A549 (cell line): ENCODE measurements at regions not wholly inside any gene's neighbourhood (a gene's known extent, or its start where the extent isn't known, plus 50 kb on each side); places are given as distances from the start of the nearest gene placed in this dataset.

ENCODE experiments used
- ATAC-seq, 2 experiments: fragments of 200-7000 bp in 1 of 2; fragments of >200 bp in 1 of 2; cut with Nextera tagmentation in 1 of 2; cut with Tn5 transposase in 1 of 2; 3 replicates each; pipeline versions ENCODE4 v1.8.0 to v1.9.1; 2018 to 2020; ENCODE audit warnings: mild to moderate bottlenecking in 1 of 2, moderate library complexity in 1 of 2
- CTCF ChIA-PET: fragments of 300-600 bp; sonication (Branson Sonifier 250); formaldehyde crosslinking; extraction: SDS; loops from one replicate; lab custom pipeline; 2021; ENCODE audit warnings: antibody characterized with exemption, inconsistent platforms; lab: Yijun Ruan, JAX
- POLR2A ChIA-PET: fragments of 350-600 bp; formaldehyde crosslinking; extraction: SDS; loops from one replicate; lab custom pipeline; 2021; ENCODE audit warnings: antibody characterized with exemption, inconsistent platforms; lab: Yijun Ruan, JAX
- DNase-seq, 2 experiments: peaks; one replicate each; pipeline versions ENCODE4 v3.0.0 to v3.0.0-alpha.2; 2011 to 2016; ENCODE audit warnings: low read depth in 1 of 2, low spot score in 1 of 2
- FAIRE-seq: peaks from 2 replicates; lab custom pipeline; 2011; peaks lifted over from hg19 to GRCh38; lab: Jason Lieb, UNC
- H3K27ac ChIP-seq, 2 experiments: fragments of >200 bp; sonication (Bioruptor Twin); formaldehyde crosslinking; 3 replicates each; pipeline ENCODE4 v1.5.1; 2016 to 2017
- H3K4me1 ChIP-seq: fragments of >200 bp; sonication (Bioruptor Twin); formaldehyde crosslinking; 3 replicates; pipeline ENCODE4 v1.6.1; 2016
- H3K4me2 ChIP-seq: fragments of >200 bp; sonication (Bioruptor Twin); formaldehyde crosslinking; 3 replicates; pipeline ENCODE4 v1.6.1; 2016
- H3K4me3 ChIP-seq: fragments of >200 bp; sonication (Bioruptor Twin); formaldehyde crosslinking; 3 replicates; pipeline ENCODE4 v1.5.1; 2016
- H3K9me3 ChIP-seq: fragments of >200 bp; sonication (Bioruptor Twin); formaldehyde crosslinking; 3 replicates; pipeline ENCODE4 v1.6.1; 2016
- CBX8 ChIP-seq: fragments of 200-600 bp; sonication (generic); IDR thresholded peaks from 2 replicates; pipeline ENCODE4 v1.6.1; 2016
- CHD2 ChIP-seq: fragments of 150-350 bp; IDR thresholded peaks from 2 replicates; pipeline ENCODE4 v1.6.1; 2014; ENCODE audit warnings: low read length; ENCODE audit not compliant: partially characterized antibody
- CHD4 ChIP-seq: fragments of 200-600 bp; sonication (generic); IDR thresholded peaks from 2 replicates; pipeline ENCODE4 v1.6.1; 2016; ENCODE audit warnings: antibody characterized with exemption, mild to moderate bottlenecking, borderline replicate concordance
- EHMT2 ChIP-seq: fragments of 200-600 bp; sonication (generic); IDR thresholded peaks from 2 replicates; pipeline ENCODE4 v1.6.1; 2016; ENCODE audit warnings: antibody characterized with exemption, low read depth, mild to moderate bottlenecking, moderate library complexity
- FOSB ChIP-seq: fragments of 250-450 bp; sonication (Bioruptor Pico); IDR thresholded peaks from 2 replicates; pipeline ENCODE4 v1.5.0; 2020; ENCODE audit warnings: mild to moderate bottlenecking, moderate library complexity
- FOSL2 ChIP-seq, 2 experiments: fragments of 450-650 bp in 1 of 2; fragments of >200 bp in 1 of 2; sonication (Bioruptor Twin) in 1 of 2; formaldehyde crosslinking; IDR thresholded peaks; 2 replicates each; pipeline versions ENCODE4 v1.5.0 to v1.6.1; 2016 to 2020; ENCODE audit warnings: mild to moderate bottlenecking in 1 of 2, moderate library complexity in 1 of 2
- FOXS1 ChIP-seq: fragments of 250-450 bp; sonication (Bioruptor Pico); IDR thresholded peaks from 2 replicates; pipeline ENCODE4 v1.5.0; 2020; ENCODE audit warnings: mild to moderate bottlenecking, moderate library complexity
- HDAC2 ChIP-seq: fragments of 200-600 bp; sonication (generic); IDR thresholded peaks from 2 replicates; pipeline ENCODE4 v1.6.1; 2016
- HEYL ChIP-seq: fragments of 250-450 bp; sonication (Bioruptor Pico); IDR thresholded peaks from 2 replicates; pipeline ENCODE4 v1.8.0; 2021; ENCODE audit warnings: mild to moderate bottlenecking, moderate library complexity
- HOXB13 ChIP-seq: fragments of 250-450 bp; sonication (Bioruptor Pico); IDR thresholded peaks from 2 replicates; pipeline ENCODE4 v1.5.0; 2020; ENCODE audit warnings: low read depth, mild to moderate bottlenecking, moderate library complexity
- HOXB5 ChIP-seq: fragments of 250-450 bp; sonication (Bioruptor Pico); IDR thresholded peaks from 2 replicates; pipeline ENCODE4 v1.5.0; 2020; ENCODE audit warnings: mild to moderate bottlenecking, moderate library complexity
- KDM5A ChIP-seq: fragments of 200-600 bp; sonication (generic); IDR thresholded peaks from 2 replicates; pipeline ENCODE4 v1.6.1; 2016; ENCODE audit warnings: antibody characterized with exemption, mild to moderate bottlenecking
- MAFK ChIP-seq: fragments of 450-650 bp; IDR thresholded peaks from 2 replicates; pipeline ENCODE4 v1.6.1; 2014; ENCODE audit not compliant: partially characterized antibody
- MAZ ChIP-seq: fragments of 150-350 bp; IDR thresholded peaks from 2 replicates; pipeline ENCODE4 v1.6.1; 2014; ENCODE audit warnings: antibody characterized with exemption, low read depth, low read length, borderline replicate concordance
- NFE2L2 ChIP-seq: fragments of 150-350 bp; conservative IDR thresholded peaks from 2 replicates; pipeline ENCODE4 v1.6.1; 2014; ENCODE audit warnings: low read length
- NPAS2 ChIP-seq: fragments of 250-450 bp; sonication (Bioruptor Pico); IDR thresholded peaks from 2 replicates; pipeline ENCODE4 v1.8.0; 2022; ENCODE audit warnings: mild to moderate bottlenecking, moderate library complexity, borderline replicate concordance
- POLR2A ChIP-seq: IDR thresholded peaks from 2 replicates; pipeline ENCODE4 v1.6.1; 2012; ENCODE audit warnings: mild to moderate bottlenecking, low read length
- RAD21 ChIP-seq, 2 experiments: fragments of >200 bp in 1 of 2; sonication (Bioruptor Twin) in 1 of 2; formaldehyde crosslinking in 1 of 2; IDR thresholded peaks in 1 of 2; conservative IDR thresholded peaks in 1 of 2; 2 replicates in 1 of 2; 3 replicates in 1 of 2; pipeline ENCODE4 v1.6.1; 2012 to 2018; ENCODE audit warnings: inconsistent platforms in 1 of 2
- RARB ChIP-seq: fragments of 250-450 bp; sonication (Bioruptor Pico); IDR thresholded peaks from 2 replicates; pipeline ENCODE4 v1.8.0; 2021; ENCODE audit warnings: mild to moderate bottlenecking, moderate library complexity
- RFX5 ChIP-seq: fragments of 450-650 bp; IDR thresholded peaks from 2 replicates; pipeline ENCODE4 v1.7.1; 2014; ENCODE audit warnings: antibody characterized with exemption, mild to moderate bottlenecking, moderate library complexity
- TFCP2L1 ChIP-seq: fragments of 250-450 bp; sonication (Bioruptor Pico); IDR thresholded peaks from 2 replicates; pipeline ENCODE4 v1.5.0; 2021; ENCODE audit warnings: mild to moderate bottlenecking
- TP53 ChIP-seq: fragments of 250-450 bp; sonication (Bioruptor Pico); IDR thresholded peaks from 2 replicates; pipeline ENCODE4 v1.5.0; 2021; ENCODE audit warnings: mild to moderate bottlenecking, moderate library complexity
- ZC3H11A ChIP-seq: fragments of 450-650 bp; IDR thresholded peaks from 2 replicates; pipeline ENCODE4 v1.6.1; 2014; ENCODE audit warnings: antibody characterized with exemption, mild to moderate bottlenecking
- ZNF302 ChIP-seq: fragments of 250-450 bp; sonication (Bioruptor Pico); IDR thresholded peaks from 2 replicates; pipeline ENCODE4 v1.9.0; 2021; ENCODE audit warnings: inconsistent platforms, mild to moderate bottlenecking, moderate library complexity
- ZSCAN20 ChIP-seq: fragments of 250-450 bp; sonication (Bioruptor Pico); IDR thresholded peaks from 2 replicates; pipeline ENCODE4 v1.8.0; 2022; ENCODE audit warnings: mild to moderate bottlenecking, moderate library complexity
- WGBS: methylation state at CpG from one replicate; pipeline ENCODE4 v1.1.6; 2017; ENCODE audit errors: missing lambda C conversion rate; 5-methylcytosine and 5-hydroxymethylcytosine counted together
- TF ChIP-seq, protein P1 (sequence below): fragments of >200 bp; sonication (Bioruptor Twin); formaldehyde crosslinking; IDR thresholded peaks from 3 replicates; pipeline ENCODE4 v1.5.1; 2016
- TF ChIP-seq, protein P2 (sequence below): fragments of 250-450 bp; sonication (Bioruptor Pico); IDR thresholded peaks from 2 replicates; pipeline ENCODE4 v1.5.0; 2020; ENCODE audit warnings: low read depth, mild to moderate bottlenecking, moderate library complexity
- TF ChIP-seq, protein P3 (sequence below): IDR thresholded peaks from 2 replicates; pipeline ENCODE4 v1.6.1; 2012; ENCODE audit warnings: low read depth, borderline replicate concordance
- TF ChIP-seq, protein P4 (sequence below): fragments of 150-350 bp; IDR thresholded peaks from 2 replicates; pipeline ENCODE4 v1.6.1; 2014; ENCODE audit warnings: low read depth, mild to moderate bottlenecking, low read length
- TF ChIP-seq, protein P5 (sequence below): fragments of 250-450 bp; sonication (Bioruptor Pico); IDR thresholded peaks from 2 replicates; pipeline ENCODE4 v1.5.0; 2021; ENCODE audit warnings: mild to moderate bottlenecking, moderate library complexity, borderline replicate concordance
- TF ChIP-seq, protein P6 (sequence below): fragments of >200 bp; sonication (Bioruptor Twin); formaldehyde crosslinking; IDR thresholded peaks from 3 replicates; pipeline ENCODE4 v1.6.1; 2016

DNA sequence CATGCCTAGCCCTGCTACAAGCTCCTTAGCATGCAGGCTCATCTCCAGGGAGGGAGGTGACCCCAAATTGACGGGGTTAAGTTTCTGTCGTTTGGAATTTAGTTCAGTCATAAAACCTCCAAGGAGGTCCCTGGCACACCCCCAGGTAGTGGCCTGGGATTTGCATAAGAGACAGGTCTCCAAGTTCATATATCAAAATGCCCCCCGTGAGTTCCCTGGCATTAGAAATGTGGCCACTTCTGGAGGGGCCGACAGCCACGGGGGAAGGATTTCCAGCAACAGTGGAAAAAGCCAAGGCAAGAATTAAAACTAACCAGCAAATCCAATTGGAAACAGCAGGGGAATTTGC, 228.8 kb downstream of the BCL11B start:
- 47% methylated on average over 5 of the region's 5 CpGs for WGBS
- ChIA-PET POLR2A (no interaction called here), CTCF (interaction anchor here (0.5 kb wide), 1 partner anchor 31 kb away, joined by 4 read pairs; no protein-coding TSS in a partner anchor)
- no peaks in the 10 kb centered on the region for H3K4me1 ChIP-seq
- H3K9me3 ChIP-seq: 0 out of 3 replicates have a peak, but pooled peaks cover 3% of the 10 kb centered on the region
- H3K27ac ChIP-seq: no peak overlapping the region
- no peak for FAIRE-seq
- ATAC-seq: no peak
- DNase-seq: no peak
- no peak overlapping the region for H3K4me2 ChIP-seq
- H3K4me3 ChIP-seq: no peak overlapping the region
- TF ChIP-seq, protein P1, sequence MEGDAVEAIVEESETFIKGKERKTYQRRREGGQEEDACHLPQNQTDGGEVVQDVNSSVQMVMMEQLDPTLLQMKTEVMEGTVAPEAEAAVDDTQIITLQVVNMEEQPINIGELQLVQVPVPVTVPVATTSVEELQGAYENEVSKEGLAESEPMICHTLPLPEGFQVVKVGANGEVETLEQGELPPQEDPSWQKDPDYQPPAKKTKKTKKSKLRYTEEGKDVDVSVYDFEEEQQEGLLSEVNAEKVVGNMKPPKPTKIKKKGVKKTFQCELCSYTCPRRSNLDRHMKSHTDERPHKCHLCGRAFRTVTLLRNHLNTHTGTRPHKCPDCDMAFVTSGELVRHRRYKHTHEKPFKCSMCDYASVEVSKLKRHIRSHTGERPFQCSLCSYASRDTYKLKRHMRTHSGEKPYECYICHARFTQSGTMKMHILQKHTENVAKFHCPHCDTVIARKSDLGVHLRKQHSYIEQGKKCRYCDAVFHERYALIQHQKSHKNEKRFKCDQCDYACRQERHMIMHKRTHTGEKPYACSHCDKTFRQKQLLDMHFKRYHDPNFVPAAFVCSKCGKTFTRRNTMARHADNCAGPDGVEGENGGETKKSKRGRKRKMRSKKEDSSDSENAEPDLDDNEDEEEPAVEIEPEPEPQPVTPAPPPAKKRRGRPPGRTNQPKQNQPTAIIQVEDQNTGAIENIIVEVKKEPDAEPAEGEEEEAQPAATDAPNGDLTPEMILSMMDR: no peak
- TF ChIP-seq ZNF302 (CRISPR knock-in tag) (no peak), RFX5 (no peak), FOXS1 (no peak), RARB (CRISPR knock-in tag) (no peak), KDM5A (no peak), ZC3H11A (no peak), ZSCAN20 (CRISPR knock-in tag) (no peak), NFE2L2 (no peak), CHD4 (no peak), MAFK (no peak), HEYL (CRISPR knock-in tag) (no peak), FOSL2 (IDR thresholded peaks at IDR 0.05) (no peak), FOSL2 (CRISPR knock-in tag; IDR thresholded peaks at IDR 0.05) (no peak), FOSB (CRISPR knock-in tag) (no peak), TFCP2L1 (no peak)
- TF ChIP-seq, protein P2, sequence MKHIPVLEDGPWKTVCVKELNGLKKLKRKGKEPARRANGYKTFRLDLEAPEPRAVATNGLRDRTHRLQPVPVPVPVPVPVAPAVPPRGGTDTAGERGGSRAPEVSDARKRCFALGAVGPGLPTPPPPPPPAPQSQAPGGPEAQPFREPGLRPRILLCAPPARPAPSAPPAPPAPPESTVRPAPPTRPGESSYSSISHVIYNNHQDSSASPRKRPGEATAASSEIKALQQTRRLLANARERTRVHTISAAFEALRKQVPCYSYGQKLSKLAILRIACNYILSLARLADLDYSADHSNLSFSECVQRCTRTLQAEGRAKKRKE (CRISPR knock-in tag): no peak
- TF ChIP-seq, protein P3, sequence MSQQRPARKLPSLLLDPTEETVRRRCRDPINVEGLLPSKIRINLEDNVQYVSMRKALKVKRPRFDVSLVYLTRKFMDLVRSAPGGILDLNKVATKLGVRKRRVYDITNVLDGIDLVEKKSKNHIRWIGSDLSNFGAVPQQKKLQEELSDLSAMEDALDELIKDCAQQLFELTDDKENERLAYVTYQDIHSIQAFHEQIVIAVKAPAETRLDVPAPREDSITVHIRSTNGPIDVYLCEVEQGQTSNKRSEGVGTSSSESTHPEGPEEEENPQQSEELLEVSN: no peak
- TF ChIP-seq, protein P4, sequence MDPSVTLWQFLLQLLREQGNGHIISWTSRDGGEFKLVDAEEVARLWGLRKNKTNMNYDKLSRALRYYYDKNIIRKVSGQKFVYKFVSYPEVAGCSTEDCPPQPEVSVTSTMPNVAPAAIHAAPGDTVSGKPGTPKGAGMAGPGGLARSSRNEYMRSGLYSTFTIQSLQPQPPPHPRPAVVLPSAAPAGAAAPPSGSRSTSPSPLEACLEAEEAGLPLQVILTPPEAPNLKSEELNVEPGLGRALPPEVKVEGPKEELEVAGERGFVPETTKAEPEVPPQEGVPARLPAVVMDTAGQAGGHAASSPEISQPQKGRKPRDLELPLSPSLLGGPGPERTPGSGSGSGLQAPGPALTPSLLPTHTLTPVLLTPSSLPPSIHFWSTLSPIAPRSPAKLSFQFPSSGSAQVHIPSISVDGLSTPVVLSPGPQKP: no peak
- TF ChIP-seq, protein P5, sequence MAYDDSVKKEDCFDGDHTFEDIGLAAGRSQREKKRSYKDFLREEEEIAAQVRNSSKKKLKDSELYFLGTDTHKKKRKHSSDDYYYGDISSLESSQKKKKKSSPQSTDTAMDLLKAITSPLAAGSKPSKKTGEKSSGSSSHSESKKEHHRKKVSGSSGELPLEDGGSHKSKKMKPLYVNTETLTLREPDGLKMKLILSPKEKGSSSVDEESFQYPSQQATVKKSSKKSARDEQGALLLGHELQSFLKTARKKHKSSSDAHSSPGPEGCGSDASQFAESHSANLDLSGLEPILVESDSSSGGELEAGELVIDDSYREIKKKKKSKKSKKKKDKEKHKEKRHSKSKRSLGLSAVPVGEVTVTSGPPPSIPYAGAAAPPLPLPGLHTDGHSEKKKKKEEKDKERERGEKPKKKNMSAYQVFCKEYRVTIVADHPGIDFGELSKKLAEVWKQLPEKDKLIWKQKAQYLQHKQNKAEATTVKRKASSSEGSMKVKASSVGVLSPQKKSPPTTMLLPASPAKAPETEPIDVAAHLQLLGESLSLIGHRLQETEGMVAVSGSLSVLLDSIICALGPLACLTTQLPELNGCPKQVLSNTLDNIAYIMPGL (CRISPR knock-in tag): no peak

DNA sequence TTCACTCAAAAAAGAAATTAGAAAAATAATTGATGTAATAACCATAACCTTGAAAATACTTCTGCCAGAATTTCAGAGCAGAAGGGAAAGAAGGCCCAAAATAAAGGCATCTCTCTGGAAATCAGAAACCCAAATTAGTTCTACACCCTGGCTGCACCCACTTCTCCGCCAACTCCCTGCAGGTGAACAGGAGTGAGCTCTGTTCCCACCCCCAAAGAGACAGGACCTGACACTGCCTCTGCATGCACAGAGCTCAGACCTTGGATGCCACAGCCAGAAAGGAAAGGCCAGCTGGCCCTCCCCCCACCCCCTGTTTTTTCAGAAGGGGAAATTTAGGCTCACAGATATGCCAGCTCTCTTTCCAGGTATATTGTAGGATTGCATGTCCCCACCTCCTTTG, 228.2 kb downstream of the BCL11B start:
- no peak for ATAC-seq
- H3K4me1 ChIP-seq: no peaks in the 10 kb centered on the region
- FAIRE-seq: no peak
- DNase-seq: no peak
- H3K4me3 ChIP-seq: no peak overlapping the region
- WGBS: 59% methylated on average over 1 of the region's 1 CpG
- no peak overlapping the region for H3K27ac ChIP-seq
- CTCF ChIA-PET: interaction anchor here (0.5 kb wide), 1 partner anchor 31 kb away, joined by 4 read pairs; no protein-coding TSS in a partner anchor
- 0 out of 3 replicates have a peak, but pooled peaks cover 3% of the 10 kb centered on the region for H3K9me3 ChIP-seq
- H3K4me2 ChIP-seq: no peak overlapping the region
- TF ChIP-seq TP53 (CRISPR knock-in tag) (no peak), HOXB13 (CRISPR knock-in tag) (no peak), EHMT2 (no peak), POLR2A (no peak), HDAC2 (no peak), HOXB5 (CRISPR knock-in tag) (no peak), MAZ (no peak), RAD21 (conservative IDR thresholded peaks at IDR 0.05 in 1 of 2, IDR thresholded peaks at IDR 0.05 in 1 of 2) (no peak), HEYL (CRISPR knock-in tag) (no peak), CHD2 (no peak), NPAS2 (CRISPR knock-in tag) (no peak), FOXS1 (no peak), CBX8 (no peak)
- TF ChIP-seq, protein P6, sequence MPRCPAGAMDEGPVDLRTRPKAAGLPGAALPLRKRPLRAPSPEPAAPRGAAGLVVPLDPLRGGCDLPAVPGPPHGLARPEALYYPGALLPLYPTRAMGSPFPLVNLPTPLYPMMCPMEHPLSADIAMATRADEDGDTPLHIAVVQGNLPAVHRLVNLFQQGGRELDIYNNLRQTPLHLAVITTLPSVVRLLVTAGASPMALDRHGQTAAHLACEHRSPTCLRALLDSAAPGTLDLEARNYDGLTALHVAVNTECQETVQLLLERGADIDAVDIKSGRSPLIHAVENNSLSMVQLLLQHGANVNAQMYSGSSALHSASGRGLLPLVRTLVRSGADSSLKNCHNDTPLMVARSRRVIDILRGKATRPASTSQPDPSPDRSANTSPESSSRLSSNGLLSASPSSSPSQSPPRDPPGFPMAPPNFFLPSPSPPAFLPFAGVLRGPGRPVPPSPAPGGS: no peak
- POLR2A ChIA-PET: no interaction called here
